Mucosa of rectum (tissue), 2 donors: ENCODE measurements at regions not wholly inside any gene's neighbourhood (a gene's known extent, or its start where the extent isn't known, plus 50 kb on each side); places are given as distances from the start of the nearest gene placed in this dataset.
"Not testable (repeated sequence)": the region's sequence is repeated elsewhere in the genome, so short reads cannot be mapped to it uniquely, and the experiment has no call there.

Source experiments
- H3K27ac ChIP-seq, 2 donors: one replicate each; pipeline ENCODE4 v1.7.0; 2013; ENCODE audit warnings: inconsistent platforms in 2 of 2, low read depth in 2 of 2, low read length in 2 of 2
- H3K27me3 ChIP-seq, 2 donors: one replicate each; pipeline ENCODE4 v1.7.0; 2013; ENCODE audit warnings: low read length in 2 of 2; ENCODE audit not compliant: control insufficient read depth in 2 of 2, insufficient read depth in 2 of 2
- H3K36me3 ChIP-seq, 2 donors: one replicate each; pipeline ENCODE4 v1.7.0; 2013; ENCODE audit warnings: low read length in 2 of 2; ENCODE audit not compliant: control insufficient read depth in 2 of 2, insufficient read depth in 2 of 2
- H3K4me1 ChIP-seq, 2 donors: one replicate each; pipeline ENCODE4 v1.7.0; 2013; ENCODE audit warnings: low read length in 2 of 2, mild to moderate bottlenecking in 1 of 2; ENCODE audit not compliant: control insufficient read depth in 2 of 2, insufficient read depth in 2 of 2
- H3K4me3 ChIP-seq, 2 donors: one replicate each; pipeline ENCODE4 v1.7.0; 2013; ENCODE audit warnings: low read length in 2 of 2
- H3K9ac ChIP-seq, 2 donors: one replicate each; pipeline ENCODE4 v1.7.0; 2013; ENCODE audit warnings: low read length in 2 of 2, low read depth in 1 of 2, mild to moderate bottlenecking in 1 of 2
- H3K9me3 ChIP-seq, 2 donors: one replicate each; pipeline ENCODE4 v1.7.0; 2013; ENCODE audit warnings: low read length in 2 of 2; ENCODE audit not compliant: control insufficient read depth in 2 of 2
- donor health status: healthy.
- donor health status: Normal muscosa, but diverticular disease.

- H3K9ac ChIP-seq, H3K9me3 ChIP-seq, H3K36me3 ChIP-seq, H3K27ac ChIP-seq, H3K4me1 ChIP-seq, H3K4me3 ChIP-seq, H3K27me3 ChIP-seq: not testable (repeated sequence)
These were observed 5358.4 kb upstream of the TPTE start for GRCh38 chr21:5162693-5163574.

GRCh38 chr21:5165829-5166228, 5355.6 kb upstream of the TPTE start:
- H3K36me3 ChIP-seq, H3K4me3 ChIP-seq, H3K9me3 ChIP-seq, H3K4me1 ChIP-seq, H3K27ac ChIP-seq, H3K27me3 ChIP-seq, H3K9ac ChIP-seq: not testable (repeated sequence)
